ENCODE measurements at regions not wholly inside any gene's neighbourhood (a gene's known extent, or its start where the extent isn't known, plus 50 kb on each side); places are given as distances from the start of the nearest gene placed in this dataset.

DNA sequence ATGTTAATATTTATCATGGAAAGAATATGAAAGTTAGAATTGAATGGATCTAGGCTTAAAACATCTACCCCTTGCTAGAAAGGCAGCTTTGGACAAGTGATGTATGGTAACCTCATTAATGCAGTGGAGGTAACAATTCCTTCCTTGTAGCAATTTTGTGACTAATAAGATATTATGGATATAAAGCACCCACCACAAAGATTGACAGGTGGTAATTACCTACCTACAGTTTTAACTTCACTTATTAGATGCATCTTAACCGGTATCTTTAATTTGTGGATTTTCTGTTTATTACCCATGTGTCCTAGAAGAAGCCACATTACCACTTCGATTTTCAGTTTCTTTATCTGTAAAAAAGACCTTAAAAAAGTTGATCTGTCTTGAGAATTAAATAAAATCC is 367.0 kb downstream of the DSC3 start:
- no peaks in the 10 kb centered on the region for H3K9me3 ChIP-seq (ENCODE audit: low read length)
- DNase-seq (ENCODE audit: low spot score) (no peak), FAIRE-seq (no peak), ATAC-seq (no peak)
- no TSS peak for BruUV-seq (replicated peaks)
- CTCF ChIA-PET (ENCODE audit: low intra/inter-chr PET ratio, low total read pairs) = no interaction called here
- in situ Hi-C loops (cut with HindIII; ENCODE audit: extremely low pct_ligation_motif_present, low pct_unique_long_range_greater_than_20kb) = no loop called here
- H3K4me3 ChIP-seq (replicated peaks in 1 of 3; ENCODE audit: insufficient read depth in 1 of 3, low read depth in 2 of 3, low read length in 3 of 3) = no peak overlapping the region
- H4K20me1 ChIP-seq (ENCODE audit: insufficient read depth, low read length) = no peaks in the 10 kb centered on the region
- H2AFZ ChIP-seq (ENCODE audit: low read length) = no peak overlapping the region
- no peak overlapping the region for H3K9ac ChIP-seq (ENCODE audit: insufficient read depth, low read depth, low read length)
- H3K4me2 ChIP-seq (ENCODE audit: low read depth, low read length) = no peak overlapping the region
- POLR2A ChIA-PET = no interaction called here
- no peaks in the 10 kb centered on the region for H3K27me3 ChIP-seq (ENCODE audit: control insufficient read depth in 1 of 2, insufficient read depth in 2 of 2, low read length in 2 of 2)
- H3K27ac ChIP-seq (ENCODE audit: extremely low read length, insufficient read depth, low read length) = no peak overlapping the region
- WGBS (ENCODE audit: low lambda C conversion rate) = 9% methylated on average over 2 of the region's 2 CpGs
- H3K79me2 ChIP-seq (ENCODE audit: insufficient read depth, low read length) = no peaks in the 10 kb centered on the region
- no peaks in the 10 kb centered on the region for H3K4me1 ChIP-seq (ENCODE audit: insufficient read depth, low read length)
- intact Hi-C loops (cut with micrococcal nuclease; ENCODE audit: unreplicated experiment) = no loop called here
- H3K36me3 ChIP-seq (replicated peaks in 1 of 2; ENCODE audit: control insufficient read depth in 1 of 2, insufficient read depth in 2 of 2, low read length in 2 of 2) = no peaks in the 10 kb centered on the region
- TF ChIP-seq, protein P1, sequence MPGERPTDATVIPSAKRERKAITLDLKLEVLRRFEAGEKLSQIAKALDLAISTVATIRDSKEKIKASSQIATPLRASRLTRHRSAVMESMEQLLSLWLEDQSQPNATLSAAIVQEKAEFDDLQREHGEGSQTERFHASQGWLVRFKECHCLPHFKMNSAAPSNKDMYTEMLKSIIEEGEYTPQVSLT (CRISPR knock-in tag; IDR thresholded peaks at IDR 0.05; ENCODE audit: borderline replicate concordance, low read depth) = no peak
- no peak for TF ChIP-seq NONO (IDR thresholded peaks at IDR 0.05)
- no peak for TF ChIP-seq NONO (CRISPR knock-in tag; conservative IDR thresholded peaks at IDR 0.05)
- no peak for TF ChIP-seq KDM6A (CRISPR knock-in tag; IDR thresholded peaks at IDR 0.05; ENCODE audit: low read depth)
- TF ChIP-seq ZNF720 (CRISPR knock-in tag; IDR thresholded peaks at IDR 0.05) = no peak
- no peak for TF ChIP-seq SMYD3 (CRISPR knock-in tag; IDR thresholded peaks at IDR 0.05)
- TF ChIP-seq THAP11 (CRISPR knock-in tag; IDR thresholded peaks at IDR 0.05) = no peak
- TF ChIP-seq, protein P2, sequence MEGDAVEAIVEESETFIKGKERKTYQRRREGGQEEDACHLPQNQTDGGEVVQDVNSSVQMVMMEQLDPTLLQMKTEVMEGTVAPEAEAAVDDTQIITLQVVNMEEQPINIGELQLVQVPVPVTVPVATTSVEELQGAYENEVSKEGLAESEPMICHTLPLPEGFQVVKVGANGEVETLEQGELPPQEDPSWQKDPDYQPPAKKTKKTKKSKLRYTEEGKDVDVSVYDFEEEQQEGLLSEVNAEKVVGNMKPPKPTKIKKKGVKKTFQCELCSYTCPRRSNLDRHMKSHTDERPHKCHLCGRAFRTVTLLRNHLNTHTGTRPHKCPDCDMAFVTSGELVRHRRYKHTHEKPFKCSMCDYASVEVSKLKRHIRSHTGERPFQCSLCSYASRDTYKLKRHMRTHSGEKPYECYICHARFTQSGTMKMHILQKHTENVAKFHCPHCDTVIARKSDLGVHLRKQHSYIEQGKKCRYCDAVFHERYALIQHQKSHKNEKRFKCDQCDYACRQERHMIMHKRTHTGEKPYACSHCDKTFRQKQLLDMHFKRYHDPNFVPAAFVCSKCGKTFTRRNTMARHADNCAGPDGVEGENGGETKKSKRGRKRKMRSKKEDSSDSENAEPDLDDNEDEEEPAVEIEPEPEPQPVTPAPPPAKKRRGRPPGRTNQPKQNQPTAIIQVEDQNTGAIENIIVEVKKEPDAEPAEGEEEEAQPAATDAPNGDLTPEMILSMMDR (CRISPR knock-in tag; IDR thresholded peaks at IDR 0.05) = no peak
- TF ChIP-seq PTBP1 (IDR thresholded peaks at IDR 0.05; ENCODE audit: low read depth, low read length, poor library complexity, severe bottlenecking) = no peak
- TF ChIP-seq ZNF451 (CRISPR knock-in tag; IDR thresholded peaks at IDR 0.05) = no peak
- no peak for TF ChIP-seq ZNF766 (CRISPR knock-in tag; IDR thresholded peaks at IDR 0.05; ENCODE audit: borderline replicate concordance)
- TF ChIP-seq ZUFSP (CRISPR knock-in tag; IDR thresholded peaks at IDR 0.05; ENCODE audit: borderline replicate concordance) = no peak
- no peak for TF ChIP-seq ZFP82 (CRISPR knock-in tag; IDR thresholded peaks at IDR 0.05; ENCODE audit: borderline replicate concordance)
- TF ChIP-seq HINFP (CRISPR knock-in tag; IDR thresholded peaks at IDR 0.05; ENCODE audit: low read depth) = no peak
- TF ChIP-seq, protein P3, sequence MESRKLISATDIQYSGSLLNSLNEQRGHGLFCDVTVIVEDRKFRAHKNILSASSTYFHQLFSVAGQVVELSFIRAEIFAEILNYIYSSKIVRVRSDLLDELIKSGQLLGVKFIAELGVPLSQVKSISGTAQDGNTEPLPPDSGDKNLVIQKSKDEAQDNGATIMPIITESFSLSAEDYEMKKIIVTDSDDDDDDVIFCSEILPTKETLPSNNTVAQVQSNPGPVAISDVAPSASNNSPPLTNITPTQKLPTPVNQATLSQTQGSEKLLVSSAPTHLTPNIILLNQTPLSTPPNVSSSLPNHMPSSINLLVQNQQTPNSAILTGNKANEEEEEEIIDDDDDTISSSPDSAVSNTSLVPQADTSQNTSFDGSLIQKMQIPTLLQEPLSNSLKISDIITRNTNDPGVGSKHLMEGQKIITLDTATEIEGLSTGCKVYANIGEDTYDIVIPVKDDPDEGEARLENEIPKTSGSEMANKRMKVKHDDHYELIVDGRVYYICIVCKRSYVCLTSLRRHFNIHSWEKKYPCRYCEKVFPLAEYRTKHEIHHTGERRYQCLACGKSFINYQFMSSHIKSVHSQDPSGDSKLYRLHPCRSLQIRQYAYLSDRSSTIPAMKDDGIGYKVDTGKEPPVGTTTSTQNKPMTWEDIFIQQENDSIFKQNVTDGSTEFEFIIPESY (CRISPR knock-in tag; IDR thresholded peaks at IDR 0.05) = no peak
- TF ChIP-seq, protein P4, sequence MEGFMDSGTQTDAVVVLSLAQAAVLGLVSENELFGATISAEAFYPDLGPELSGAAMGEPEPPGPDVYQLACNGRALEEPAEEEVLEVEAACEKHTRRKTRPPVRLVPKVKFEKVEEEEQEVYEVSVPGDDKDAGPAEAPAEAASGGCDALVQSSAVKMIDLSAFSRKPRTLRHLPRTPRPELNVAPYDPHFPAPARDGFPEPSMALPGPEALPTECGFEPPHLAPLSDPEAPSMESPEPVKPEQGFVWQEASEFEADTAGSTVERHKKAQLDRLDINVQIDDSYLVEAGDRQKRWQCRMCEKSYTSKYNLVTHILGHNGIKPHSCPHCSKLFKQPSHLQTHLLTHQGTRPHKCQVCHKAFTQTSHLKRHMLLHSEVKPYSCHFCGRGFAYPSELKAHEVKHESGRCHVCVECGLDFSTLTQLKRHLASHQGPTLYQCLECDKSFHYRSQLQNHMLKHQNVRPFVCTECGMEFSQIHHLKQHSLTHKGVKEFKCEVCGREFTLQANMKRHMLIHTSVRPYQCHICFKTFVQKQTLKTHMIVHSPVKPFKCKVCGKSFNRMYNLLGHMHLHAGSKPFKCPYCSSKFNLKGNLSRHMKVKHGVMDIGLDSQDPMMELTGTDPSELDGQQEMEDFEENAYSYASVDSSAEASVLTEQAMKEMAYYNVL (CRISPR knock-in tag; IDR thresholded peaks at IDR 0.05; ENCODE audit: borderline replicate concordance) = no peak
- no peak for TF ChIP-seq ZNF224 (CRISPR knock-in tag; IDR thresholded peaks at IDR 0.05)
